H9 (cell line): ENCODE measurements at regions not wholly inside any gene's neighbourhood (a gene's known extent, or its start where the extent isn't known, plus 50 kb on each side); places are given as distances from the start of the nearest gene placed in this dataset.

Experiments used
- DNase-seq: peaks from one replicate; pipeline ENCODE4 v3.0.0-alpha.2; 2017
- H2AFZ ChIP-seq: one replicate; pipeline ENCODE4 v1.6.1; 2013; ENCODE audit warnings: mild to moderate bottlenecking, low read length, control low read depth, moderate library complexity
- H2AK5ac ChIP-seq: 2 replicates; pipeline ENCODE4 v1.6.1; 2013; ENCODE audit warnings: low read length, control low read depth, mixed read lengths; ENCODE audit not compliant: insufficient read length
- H2BK120ac ChIP-seq: one replicate; pipeline ENCODE4 v1.6.1; 2013; ENCODE audit warnings: low read depth, mild to moderate bottlenecking, low read length, control low read depth, inconsistent platforms; ENCODE audit not compliant: poor library complexity, severe bottlenecking
- H2BK12ac ChIP-seq: 2 replicates; pipeline ENCODE4 v1.6.1; 2013; ENCODE audit warnings: low read length, control low read depth, mixed read lengths, low read depth; ENCODE audit not compliant: insufficient read length
- H2BK15ac ChIP-seq: 2 replicates; pipeline ENCODE4 v1.6.1; 2013; ENCODE audit warnings: low read depth, low read length, control low read depth
- H2BK20ac ChIP-seq: one replicate; pipeline ENCODE4 v1.6.1; 2013; ENCODE audit warnings: low read depth, mild to moderate bottlenecking, low read length, control low read depth, inconsistent platforms; ENCODE audit not compliant: poor library complexity, severe bottlenecking
- H2BK5ac ChIP-seq: 2 replicates; pipeline ENCODE4 v1.6.1; 2013; ENCODE audit warnings: low read length, control low read depth, mixed read lengths; ENCODE audit not compliant: insufficient read length
- H3K14ac ChIP-seq: 2 replicates; pipeline ENCODE4 v1.6.1; 2013; ENCODE audit warnings: low read length, control low read depth; ENCODE audit not compliant: insufficient read depth
- H3K18ac ChIP-seq: 2 replicates; pipeline ENCODE4 v1.6.1; 2013; ENCODE audit warnings: low read depth, mild to moderate bottlenecking, mixed read lengths, low read length, control low read depth; ENCODE audit not compliant: insufficient read length
- H3K23ac ChIP-seq: 2 replicates; pipeline ENCODE4 v1.6.1; 2013; ENCODE audit warnings: low read length, control low read depth, mixed read lengths, low read depth; ENCODE audit not compliant: insufficient read length
- H3K23me2 ChIP-seq: 2 replicates; pipeline ENCODE4 v1.6.1; 2013; ENCODE audit warnings: low read depth, mild to moderate bottlenecking, mixed read lengths, low read length, control low read depth; ENCODE audit not compliant: insufficient read length, poor library complexity, severe bottlenecking
- H3K27ac ChIP-seq: 2 replicates; pipeline ENCODE4 v1.5.1; 2013; ENCODE audit warnings: low read length, control low read depth, mixed read lengths, low read depth; ENCODE audit not compliant: insufficient read length
- H3K27me3 ChIP-seq: 2 replicates; pipeline ENCODE4 v1.6.1; 2013; ENCODE audit warnings: low read length, control low read depth, inconsistent platforms; ENCODE audit not compliant: insufficient read depth
- H3K4ac ChIP-seq: 2 replicates; pipeline ENCODE4 v1.6.1; 2013; ENCODE audit warnings: low read depth, mild to moderate bottlenecking, control low read depth, inconsistent platforms, low read length, moderate library complexity
- H3K4me1 ChIP-seq: 2 replicates; pipeline ENCODE4 v1.6.1; 2013; ENCODE audit warnings: low read length, control low read depth, inconsistent platforms; ENCODE audit not compliant: insufficient read depth
- H3K4me2 ChIP-seq: 2 replicates; pipeline ENCODE4 v1.6.1; 2013; ENCODE audit warnings: low read length, control low read depth, mixed read lengths; ENCODE audit not compliant: insufficient read length, insufficient read depth
- H3K56ac ChIP-seq: 2 replicates; pipeline ENCODE4 v1.6.1; 2013; ENCODE audit warnings: low read depth, mild to moderate bottlenecking, mixed read lengths, low read length, control low read depth; ENCODE audit not compliant: insufficient read length
- H3K79me1 ChIP-seq: 2 replicates; pipeline ENCODE4 v1.6.1; 2013; ENCODE audit warnings: low read depth, mild to moderate bottlenecking, moderate library complexity, low read length, control low read depth, inconsistent platforms; ENCODE audit not compliant: insufficient read depth, poor library complexity, severe bottlenecking
- H3K79me2 ChIP-seq: 2 replicates; pipeline ENCODE4 v1.6.1; 2013; ENCODE audit warnings: low read length, control low read depth, inconsistent platforms; ENCODE audit not compliant: insufficient read depth
- H3K9ac ChIP-seq: 2 replicates; pipeline ENCODE4 v1.6.1; 2013; ENCODE audit warnings: low read length, control low read depth, mixed read lengths; ENCODE audit not compliant: insufficient read length; ENCODE audit errors: extremely low read depth
- H3K9me3 ChIP-seq: one replicate; pipeline ENCODE4 v1.6.1; 2013; ENCODE audit warnings: low read depth, low read length, inconsistent platforms; ENCODE audit not compliant: control insufficient read depth
- H3T11ph ChIP-seq: one replicate; pipeline ENCODE4 v1.6.1; 2013; ENCODE audit warnings: mild to moderate bottlenecking, low read length, control low read depth, inconsistent platforms
- H4K20me1 ChIP-seq: one replicate; pipeline ENCODE4 v1.6.1; 2013; ENCODE audit not compliant: control insufficient read depth, insufficient read length, insufficient read depth
- H4K5ac ChIP-seq: 2 replicates; pipeline ENCODE4 v1.6.1; 2013; ENCODE audit warnings: low read depth, mild to moderate bottlenecking, mixed read lengths, low read length, control low read depth; ENCODE audit not compliant: insufficient read length
- H4K8ac ChIP-seq: replicated peaks from 2 replicates; pipeline ENCODE4 v1.6.1; 2013; ENCODE audit warnings: low read length, control low read depth, mixed read lengths, low read depth; ENCODE audit not compliant: insufficient read length
- H4K91ac ChIP-seq: 2 replicates; pipeline ENCODE4 v1.6.1; 2013; ENCODE audit warnings: low read depth, mild to moderate bottlenecking, moderate library complexity, mixed read lengths, low read length, control low read depth; ENCODE audit not compliant: insufficient read length
- H3K27ac Mint-ChIP-seq, 3 experiments: 2 replicates in 2 of 3; 3 replicates in 1 of 3; pipeline ENCODE4 v1.8.0; 2020 to 2021; ENCODE audit warnings: mixed read lengths in 3 of 3, mild to moderate bottlenecking in 1 of 3, moderate library complexity in 1 of 3
- H3K27me3 Mint-ChIP-seq: 2 replicates; pipeline ENCODE4 v1.8.0; 2021; ENCODE audit warnings: low read depth, mild to moderate bottlenecking, moderate library complexity, mixed read lengths
- H3K36me3 Mint-ChIP-seq, 3 experiments: 2 replicates in 2 of 3; 3 replicates in 1 of 3; pipeline ENCODE4 v1.8.0; 2020 to 2021; ENCODE audit warnings: low read depth in 3 of 3, mixed read lengths in 3 of 3; ENCODE audit not compliant: insufficient read depth in 1 of 3
- H3K4me1 Mint-ChIP-seq, 2 experiments: 2 replicates each; pipeline ENCODE4 v1.8.0; 2020; ENCODE audit warnings: mixed read lengths in 2 of 2
- H3K4me3 Mint-ChIP-seq, 2 experiments: 2 replicates in 1 of 2; 3 replicates in 1 of 2; pipeline ENCODE4 v1.8.0; 2020 to 2021; ENCODE audit warnings: mild to moderate bottlenecking in 2 of 2, mixed read lengths in 2 of 2, moderate library complexity in 1 of 2
- H3K9me3 Mint-ChIP-seq, 2 experiments: 2 replicates in 1 of 2; 3 replicates in 1 of 2; pipeline ENCODE4 v1.8.0; 2020; ENCODE audit warnings: mild to moderate bottlenecking in 2 of 2, mixed read lengths in 2 of 2, moderate library complexity in 1 of 2
- CTCF ChIP-seq: fragments of 200-600 bp; sonication (generic); conservative IDR thresholded peaks from 3 replicates; pipeline ENCODE4 v1.8.0; 2021; ENCODE audit warnings: antibody characterized with exemption, mild to moderate bottlenecking
- WGBS: extraction: QIAGEN DNeasy Blood & Tissue Kit; methylation state at CpG from one replicate; pipeline ENCODE4 v1.1.7; 2013; ENCODE audit warnings: missing lambda C conversion rate, low lambda C conversion rate, mixed read lengths; ENCODE audit not compliant: insufficient read length; ENCODE audit errors: extremely low coverage; 5-methylcytosine and 5-hydroxymethylcytosine counted together

- H3K36me3 Mint-ChIP-seq: peaks cover 0 to 7% (median 2%) of the 10 kb centered on the region in 3 experiments; a peak in 2 of 7 replicates
- Histone ChIP-seq H4K8ac (no peak overlapping the region), H3K9me3 (no peaks in the 10 kb centered on the region), H3K23me2 (no peaks in the 10 kb centered on the region), H4K5ac (no peak overlapping the region), H2BK120ac (no peak overlapping the region), H3K27me3 (no peaks in the 10 kb centered on the region), H4K20me1 (no peaks in the 10 kb centered on the region), H3K4me2 (no peak overlapping the region), H2AK5ac (no peak overlapping the region), H3K56ac (no peak overlapping the region), H3K18ac (no peak overlapping the region), H2AFZ (no peak overlapping the region), H4K91ac (no peak overlapping the region), H3K4me1 (peaks cover 3% of the 10 kb centered on the region; the same call in 1 of the 2 replicates), H2BK20ac (no peak overlapping the region), H3K79me1 (no peaks in the 10 kb centered on the region), H2BK12ac (no peak overlapping the region), H3K79me2 (no peaks in the 10 kb centered on the region), H3K4ac (no peak overlapping the region), H2BK15ac (no peak overlapping the region), H2BK5ac (no peak overlapping the region), H3T11ph (no peak overlapping the region), H3K23ac (no peak overlapping the region), H3K14ac (no peak overlapping the region), H3K9ac (no peak overlapping the region), H3K27ac (no peak overlapping the region)
- TF ChIP-seq CTCF: no peak
- H3K4me1 Mint-ChIP-seq: peaks cover 22 to 24% of the 10 kb centered on the region in 2 experiments
- no peak overlapping the region for H3K4me3 Mint-ChIP-seq
- no peak overlapping the region for H3K27ac Mint-ChIP-seq
- no peaks in the 10 kb centered on the region for H3K27me3 Mint-ChIP-seq
- no CpG with 5 or more reads among the region's 3 CpGs for WGBS
- H3K9me3 Mint-ChIP-seq: no peaks in the 10 kb centered on the region; a peak in 1 of 5 replicates
- DNase-seq: no peak
Measured at GRCh38 chr13:67763984-67764383, 533.8 kb upstream of the PCDH9 start.
